GM12872 (cell line): ENCODE measurements at regions not wholly inside any gene's neighbourhood (a gene's known extent, or its start where the extent isn't known, plus 50 kb on each side); places are given as distances from the start of the nearest gene placed in this dataset.

Experiments
- TF ChIP-seq, protein P1 (sequence below): IDR thresholded peaks from 3 replicates; pipeline ENCODE4 v1.5.1; 2011; ENCODE audit warnings: low read depth, mild to moderate bottlenecking, low read length, moderate library complexity; ENCODE audit not compliant: insufficient read depth

DNA sequence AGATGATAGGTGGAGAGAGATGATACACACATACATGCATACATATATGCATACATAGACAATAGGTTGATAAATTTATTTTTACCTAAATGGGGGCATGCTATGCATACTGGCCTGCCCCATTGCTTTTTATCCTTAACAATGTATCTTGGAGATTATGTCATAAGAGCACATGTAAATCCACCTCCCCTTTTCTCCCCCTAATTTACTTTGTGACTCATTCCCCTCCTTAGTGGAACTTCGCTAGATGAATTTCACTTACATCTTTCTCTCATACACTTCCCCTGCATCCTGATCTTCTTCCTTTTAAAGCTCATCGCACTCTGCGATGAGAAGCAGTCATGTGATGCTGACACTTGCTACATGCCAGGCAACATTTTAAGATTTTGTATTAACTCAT is 223.6 kb downstream of the C1D start:
- TF ChIP-seq, protein P1, sequence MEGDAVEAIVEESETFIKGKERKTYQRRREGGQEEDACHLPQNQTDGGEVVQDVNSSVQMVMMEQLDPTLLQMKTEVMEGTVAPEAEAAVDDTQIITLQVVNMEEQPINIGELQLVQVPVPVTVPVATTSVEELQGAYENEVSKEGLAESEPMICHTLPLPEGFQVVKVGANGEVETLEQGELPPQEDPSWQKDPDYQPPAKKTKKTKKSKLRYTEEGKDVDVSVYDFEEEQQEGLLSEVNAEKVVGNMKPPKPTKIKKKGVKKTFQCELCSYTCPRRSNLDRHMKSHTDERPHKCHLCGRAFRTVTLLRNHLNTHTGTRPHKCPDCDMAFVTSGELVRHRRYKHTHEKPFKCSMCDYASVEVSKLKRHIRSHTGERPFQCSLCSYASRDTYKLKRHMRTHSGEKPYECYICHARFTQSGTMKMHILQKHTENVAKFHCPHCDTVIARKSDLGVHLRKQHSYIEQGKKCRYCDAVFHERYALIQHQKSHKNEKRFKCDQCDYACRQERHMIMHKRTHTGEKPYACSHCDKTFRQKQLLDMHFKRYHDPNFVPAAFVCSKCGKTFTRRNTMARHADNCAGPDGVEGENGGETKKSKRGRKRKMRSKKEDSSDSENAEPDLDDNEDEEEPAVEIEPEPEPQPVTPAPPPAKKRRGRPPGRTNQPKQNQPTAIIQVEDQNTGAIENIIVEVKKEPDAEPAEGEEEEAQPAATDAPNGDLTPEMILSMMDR = no peak

GRCh38 chr2:67839668-67840067 is 223.1 kb downstream of the C1D start:
- TF ChIP-seq, protein P1 = no peak

DNA sequence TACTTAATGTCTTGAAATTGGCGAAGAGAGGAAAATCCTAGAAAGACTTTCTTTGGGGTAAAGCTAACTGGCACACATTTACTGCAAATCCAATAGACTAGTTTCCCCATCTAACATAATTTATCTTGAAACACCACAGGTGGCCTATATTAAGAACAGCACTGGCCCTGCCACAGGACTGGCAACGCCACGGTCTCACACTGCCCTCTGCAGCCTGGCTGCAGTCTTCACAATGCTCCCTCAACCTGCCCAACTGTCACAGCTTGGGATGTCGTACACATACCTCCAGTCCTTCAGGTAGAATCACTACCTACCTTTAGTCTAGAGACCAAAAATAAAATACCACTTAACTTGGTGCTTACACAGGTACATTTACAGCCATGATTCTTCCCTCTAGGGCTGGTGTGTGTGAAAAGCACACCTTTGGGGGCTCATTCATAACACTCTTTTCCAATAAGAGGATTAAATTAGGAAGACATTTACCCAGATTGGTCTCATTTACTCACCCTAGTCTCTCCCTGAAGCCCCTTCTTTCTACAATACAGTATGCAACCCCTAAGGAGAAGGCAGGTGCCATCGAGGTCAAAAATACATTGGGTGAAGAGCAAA is 222.2 kb downstream of the C1D start:
- TF ChIP-seq, protein P1 = peak; percentile 64

GRCh38 chr2:67841711-67842110 is 221.1 kb downstream of the C1D start:
- TF ChIP-seq, protein P1 = no peak

- TF ChIP-seq, protein P1 = no peak
Measured at GRCh38 chr2:67842375-67842959, 220.3 kb downstream of the C1D start.

- TF ChIP-seq, protein P1 = no peak
Measured at GRCh38 chr2:67844024-67844540, 218.7 kb downstream of the C1D start.

DNA sequence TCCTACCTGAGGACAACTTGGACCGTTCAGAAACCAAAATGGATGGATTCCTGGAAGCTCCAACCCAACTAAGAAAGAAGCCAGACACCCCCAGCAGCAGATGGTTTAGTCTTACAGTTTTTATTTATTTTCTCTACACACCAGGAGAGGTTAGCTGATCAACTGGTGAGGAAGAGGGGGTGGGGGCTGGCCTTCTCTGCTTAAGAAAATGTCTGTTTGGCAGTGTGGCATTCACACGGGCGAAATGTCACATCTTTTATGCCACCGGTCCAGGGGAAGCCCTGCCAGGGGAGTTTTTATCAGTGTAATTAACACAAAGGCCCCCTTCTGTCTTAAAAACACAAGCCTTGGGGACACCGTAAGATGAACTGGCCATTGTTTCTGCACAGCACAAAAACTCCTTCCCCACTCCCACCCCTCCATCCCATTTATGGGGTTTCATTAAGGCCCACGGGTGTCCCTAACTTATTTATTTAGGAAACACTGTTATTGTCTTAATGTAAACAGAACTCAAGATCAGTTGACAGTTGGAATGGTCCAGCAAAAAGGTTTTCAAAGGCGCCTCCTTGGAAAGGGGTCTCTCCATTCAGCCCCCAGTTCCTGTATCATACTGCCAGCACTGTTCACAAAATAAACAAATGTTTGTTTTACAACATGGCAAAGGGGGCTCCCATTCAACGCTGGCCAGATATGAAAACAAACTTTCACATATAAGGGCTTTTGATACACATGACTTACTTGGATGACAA is 217.0 kb downstream of the C1D start:
- TF ChIP-seq, protein P1 = no peak
